ENCODE measurements at regions not wholly inside any gene's neighbourhood (a gene's known extent, or its start where the extent isn't known, plus 50 kb on each side); places are given as distances from the start of the nearest gene placed in this dataset.
A peak's percentile ranks its signal among the peaks of the same experiment; 100 is the strongest.

GRCh38 chr1:212217633-212218032, 67.6 kb upstream of the PPP2R5A start:
- DNase-seq (no peak), ATAC-seq (ENCODE audit: low FRiP score in 2 of 2) (no peak)
- 52 to 58% methylated on average over 3 of the region's 3 CpGs for WGBS, 2 donors
- TF ChIP-seq CTCF (IDR thresholded peaks at IDR 0.05) = no peak
- TF ChIP-seq POLR2A (IDR thresholded peaks at IDR 0.05) = no peak
- TF ChIP-seq POLR2AphosphoS5 (IDR thresholded peaks at IDR 0.05) = no peak
- TF ChIP-seq EP300 (IDR thresholded peaks at IDR 0.05) = no peak
- Histone ChIP-seq H3K27ac (peak overlapping the region in 3 of 4 donors; percentile 14 to 65 (median 49)), H3K4me1 (peaks cover 15 to 38% (median 21%) of the 10 kb centered on the region in 4 donors), H3K27me3 (no peaks in the 10 kb centered on the region), H3K9me3 (no peaks in the 10 kb centered on the region), H3K4me3 (no peak overlapping the region), H3K36me3 (no peaks in the 10 kb centered on the region)

GRCh38 chr1:212218065-212218464, 67.1 kb upstream of the PPP2R5A start:
- DNase-seq (no peak), ATAC-seq (ENCODE audit: low FRiP score in 2 of 2) (no peak)
- no peaks in the 10 kb centered on the region for H3K36me3 ChIP-seq
- H3K4me1 ChIP-seq = peaks cover 15 to 38% (median 21%) of the 10 kb centered on the region in 4 donors
- peak overlapping the region in 3 of 4 donors; percentile 14 to 65 (median 49) for H3K27ac ChIP-seq
- no peak overlapping the region for H3K4me3 ChIP-seq
- WGBS, 2 donors = 39 to 45% methylated on average over 4 of the region's 4 CpGs
- TF ChIP-seq POLR2AphosphoS5 (IDR thresholded peaks at IDR 0.05) (no peak), EP300 (IDR thresholded peaks at IDR 0.05) (no peak)
- no peaks in the 10 kb centered on the region for H3K9me3 ChIP-seq
- H3K27me3 ChIP-seq = no peaks in the 10 kb centered on the region

GRCh38 chr1:212218911-212219310, 66.3 kb upstream of the PPP2R5A start:
- Histone ChIP-seq H3K4me3 (no peak overlapping the region), H3K9me3 (no peaks in the 10 kb centered on the region), H3K27me3 (no peaks in the 10 kb centered on the region), H3K27ac (peak overlapping the region in 3 of 4 donors; percentile 14 to 65 (median 49)), H3K4me1 (peaks cover 15 to 38% (median 21%) of the 10 kb centered on the region in 4 donors), H3K36me3 (no peaks in the 10 kb centered on the region)
- WGBS, 2 donors = 8 to 35% methylated on average over 2 of the region's 2 CpGs
- TF ChIP-seq EP300 (IDR thresholded peaks at IDR 0.05) (no peak), POLR2A (IDR thresholded peaks at IDR 0.05) (no peak), POLR2AphosphoS5 (IDR thresholded peaks at IDR 0.05) (no peak), CTCF (IDR thresholded peaks at IDR 0.05) (no peak)
- ATAC-seq (ENCODE audit: low FRiP score in 2 of 2) (no peak), DNase-seq (no peak)

GRCh38 chr1:212219679-212220463, 65.3 kb upstream of the PPP2R5A start:
- peak overlapping the region in 2 of 4 donors; percentile 42 to 67 for H3K27ac ChIP-seq
- WGBS, 2 donors = 72 to 78% methylated on average over 7 to 8 of the region's 8 CpGs
- H3K36me3 ChIP-seq = no peaks in the 10 kb centered on the region
- peak; percentile 58 to 84 for ATAC-seq (ENCODE audit: low FRiP score in 2 of 2)
- H3K27me3 ChIP-seq = no peaks in the 10 kb centered on the region
- no peak overlapping the region for H3K4me3 ChIP-seq
- DNase-seq = peak in 1 of 2 donors; percentile 35
- peaks cover 15 to 39% (median 21%) of the 10 kb centered on the region in 4 donors for H3K4me1 ChIP-seq
- H3K9me3 ChIP-seq = no peaks in the 10 kb centered on the region
- TF ChIP-seq CTCF (IDR thresholded peaks at IDR 0.05) (no peak), EP300 (IDR thresholded peaks at IDR 0.05) (peak in 1 of 4 donors; percentile 12), POLR2A (IDR thresholded peaks at IDR 0.05) (peak in 1 of 4 donors; percentile 20)

GRCh38 chr1:212221801-212222200, 63.4 kb upstream of the PPP2R5A start:
- Histone ChIP-seq H3K27ac (no peak overlapping the region), H3K4me3 (no peak overlapping the region), H3K4me1 (peaks cover 26 to 56% (median 32%) of the 10 kb centered on the region in 4 donors), H3K9me3 (no peaks in the 10 kb centered on the region), H3K27me3 (no peaks in the 10 kb centered on the region), H3K36me3 (no peaks in the 10 kb centered on the region)
- 63 to 67% methylated on average over 1 of the region's 1 CpG for WGBS, 2 donors
- no peak for ATAC-seq (ENCODE audit: low FRiP score in 2 of 2)
- TF ChIP-seq CTCF (IDR thresholded peaks at IDR 0.05) (no peak), EP300 (IDR thresholded peaks at IDR 0.05) (no peak), POLR2A (IDR thresholded peaks at IDR 0.05) (no peak), POLR2AphosphoS5 (IDR thresholded peaks at IDR 0.05) (no peak)
- DNase-seq = no peak
